H1 (cell line): ENCODE measurements at regions not wholly inside any gene's neighbourhood (a gene's known extent, or its start where the extent isn't known, plus 50 kb on each side); places are given as distances from the start of the nearest gene placed in this dataset.

Source experiments
- CTCF ChIA-PET: fragments of 300-600 bp; sonication (Branson Sonifier 250); formaldehyde crosslinking; loops from one replicate; lab custom pipeline; 2021; ENCODE audit not compliant: partially characterized antibody; lab: Charles Lee
- POLR2A ChIA-PET: fragments of 300-600 bp; sonication (Branson Sonifier 250); formaldehyde crosslinking; loops from one replicate; lab custom pipeline; 2021; ENCODE audit warnings: inconsistent platforms; ENCODE audit not compliant: partially characterized antibody; lab: Charles Lee
- DNase-seq, 2 experiments: peaks; one replicate each; pipeline versions ENCODE4 v3.0.0 to v3.0.0-alpha.2; 2010 to 2022; ENCODE audit warnings: low spot score in 2 of 2, low read depth in 1 of 2, mixed read lengths in 1 of 2
- FAIRE-seq: peaks from 2 replicates; lab custom pipeline; 2011; peaks lifted over from hg19 to GRCh38; lab: Jason Lieb, UNC
- H2AFZ ChIP-seq: 2 replicates; pipeline ENCODE4 v1.8.1; 2012; ENCODE audit warnings: low read length, inconsistent platforms
- H2AK5ac ChIP-seq: 2 replicates; pipeline ENCODE4 v1.6.1; 2013; ENCODE audit warnings: low read depth, low read length
- H2BK120ac ChIP-seq: replicated peaks from 2 replicates; pipeline ENCODE3; 2013; ENCODE audit warnings: low read depth, low read length, inconsistent platforms
- H2BK12ac ChIP-seq: 2 replicates; pipeline ENCODE4 v1.6.1; 2013; ENCODE audit warnings: low read depth, low read length
- H2BK15ac ChIP-seq: 2 replicates; pipeline ENCODE4 v1.6.1; 2013; ENCODE audit warnings: low read length
- H2BK20ac ChIP-seq: 2 replicates; pipeline ENCODE4 v1.6.1; 2013; ENCODE audit warnings: low read length
- H2BK5ac ChIP-seq: 2 replicates; pipeline ENCODE4 v1.6.1; 2013; ENCODE audit warnings: low read depth, low read length
- H3K14ac ChIP-seq: 2 replicates; pipeline ENCODE4 v1.6.1; 2013; ENCODE audit warnings: inconsistent platforms; ENCODE audit not compliant: insufficient read length
- H3K18ac ChIP-seq: 2 replicates; pipeline ENCODE4 v1.6.1; 2013; ENCODE audit warnings: low read length; ENCODE audit errors: extremely low read depth
- H3K23ac ChIP-seq: 2 replicates; pipeline ENCODE4 v1.6.1; 2013; ENCODE audit warnings: inconsistent platforms; ENCODE audit not compliant: insufficient read length
- H3K23me2 ChIP-seq: 2 replicates; pipeline ENCODE4 v1.6.1; 2013; ENCODE audit warnings: low read depth, low read length
- H3K27ac ChIP-seq: 2 replicates; pipeline ENCODE4 v1.6.1; 2011; ENCODE audit warnings: low read depth, low read length, inconsistent platforms
- H3K27me3 ChIP-seq, 4 experiments: replicated peaks in 1 of 4; 1 replicate in 1 of 4; 2 replicates in 3 of 4; pipeline versions ENCODE4 v1.6.1 to v1.8.1; 2011 to 2013; ENCODE audit warnings: low read length in 3 of 4, mild to moderate bottlenecking in 3 of 4, inconsistent platforms in 2 of 4, mixed read lengths in 2 of 4, moderate library complexity in 1 of 4; ENCODE audit not compliant: control insufficient read depth in 3 of 4, insufficient read depth in 3 of 4; ENCODE audit errors: extremely low read depth in 1 of 4
- H3K36me3 ChIP-seq, 4 experiments: 2 replicates each; pipeline versions ENCODE4 v1.6.1 to v1.8.1; 2011 to 2013; ENCODE audit warnings: mild to moderate bottlenecking in 4 of 4, low read length in 3 of 4, moderate library complexity in 2 of 4, control low read depth in 1 of 4, inconsistent platforms in 1 of 4; ENCODE audit not compliant: insufficient read depth in 4 of 4, control insufficient read depth in 2 of 4
- H3K4ac ChIP-seq: replicated peaks from 2 replicates; pipeline ENCODE3; 2013; ENCODE audit warnings: low read length, low read depth, mixed read lengths, inconsistent platforms; ENCODE audit not compliant: insufficient read length
- H3K4me1 ChIP-seq, 4 experiments: replicated peaks in 1 of 4; 1 replicate in 1 of 4; 2 replicates in 3 of 4; pipeline versions ENCODE4 v1.6.1 to v1.8.1; 2011 to 2013; ENCODE audit warnings: low read length in 3 of 4, inconsistent platforms in 2 of 4, mixed read lengths in 1 of 4; ENCODE audit not compliant: insufficient read depth in 4 of 4, control insufficient read depth in 3 of 4
- H3K4me2 ChIP-seq, 2 experiments: 2 replicates each; pipeline versions ENCODE4 v1.6.1 to v1.8.1; 2011 to 2013; ENCODE audit warnings: low read depth in 2 of 2, low read length in 2 of 2, control low read depth in 1 of 2, inconsistent platforms in 1 of 2, mild to moderate bottlenecking in 1 of 2; ENCODE audit not compliant: insufficient read depth in 1 of 2
- H3K4me3 ChIP-seq, 4 experiments: fragments of 200-600, 300-600 bp in 1 of 4; sonication (generic), shearing (Covaris generic), sonication (Bioruptor Twin) in 1 of 4; 2 replicates each; pipeline versions ENCODE4 v1.5.1 to v1.8.1; 2011 to 2016; ENCODE audit warnings: low read length in 4 of 4, low read depth in 3 of 4, control low read depth in 2 of 4, inconsistent platforms in 2 of 4, mild to moderate bottlenecking in 2 of 4, mixed read lengths in 1 of 4, moderate library complexity in 1 of 4; ENCODE audit not compliant: insufficient read depth in 2 of 4; ENCODE audit errors: extremely low read depth in 1 of 4
- H3K56ac ChIP-seq: replicated peaks from 2 replicates; pipeline ENCODE3; 2013; ENCODE audit warnings: low read depth, mild to moderate bottlenecking, mixed read lengths, low read length, inconsistent platforms; ENCODE audit not compliant: insufficient read length
- H3K79me1 ChIP-seq: 2 replicates; pipeline ENCODE4 v1.6.1; 2013; ENCODE audit warnings: low read depth, low read length, control low read depth
- H3K79me2 ChIP-seq, 2 experiments: 2 replicates each; pipeline versions ENCODE4 v1.6.1 to v1.8.1; 2012 to 2013; ENCODE audit warnings: low read length in 2 of 2, mild to moderate bottlenecking in 2 of 2, inconsistent platforms in 1 of 2; ENCODE audit not compliant: insufficient read depth in 2 of 2, control insufficient read depth in 1 of 2
- H3K9ac ChIP-seq, 4 experiments: replicated peaks in 1 of 4; 1 replicate in 1 of 4; 2 replicates in 3 of 4; pipeline versions ENCODE4 v1.6.1 to v1.8.1; 2011 to 2013; ENCODE audit warnings: low read depth in 3 of 4, low read length in 3 of 4, control low read depth in 2 of 4, mild to moderate bottlenecking in 2 of 4, moderate library complexity in 2 of 4, inconsistent platforms in 1 of 4; ENCODE audit errors: extremely low read depth in 1 of 4
- H3K9me3 ChIP-seq, 2 experiments: 2 replicates each; pipeline versions ENCODE4 v1.6.1 to v1.8.1; 2012 to 2013; ENCODE audit warnings: mild to moderate bottlenecking in 2 of 2, moderate library complexity in 2 of 2, control low read depth in 1 of 2, inconsistent platforms in 1 of 2, low read depth in 1 of 2, low read length in 1 of 2, mixed read lengths in 1 of 2; ENCODE audit not compliant: insufficient read depth in 2 of 2
- H4K20me1 ChIP-seq, 2 experiments: replicated peaks in 1 of 2; 2 replicates each; pipeline versions ENCODE3 to v1.8.1; 2011 to 2013; ENCODE audit warnings: inconsistent platforms in 2 of 2, low read length in 2 of 2, mild to moderate bottlenecking in 1 of 2; ENCODE audit not compliant: insufficient read depth in 2 of 2, control insufficient read depth in 1 of 2
- H4K5ac ChIP-seq: 2 replicates; pipeline ENCODE4 v1.6.1; 2013; ENCODE audit warnings: low read length, low read depth, mixed read lengths, inconsistent platforms; ENCODE audit not compliant: insufficient read length
- H4K8ac ChIP-seq: 2 replicates; pipeline ENCODE4 v1.8.0; 2013; ENCODE audit warnings: mild to moderate bottlenecking, moderate library complexity, low read length, inconsistent platforms; ENCODE audit not compliant: insufficient read depth; ENCODE audit errors: extremely low read depth
- H4K91ac ChIP-seq: replicated peaks from 2 replicates; pipeline ENCODE3; 2013; ENCODE audit warnings: low read length, mixed read lengths, inconsistent platforms; ENCODE audit not compliant: insufficient read length
- CBX5 ChIP-seq: fragments of 300-800, 300-1000 bp; sonication (generic); IDR thresholded peaks from 2 replicates; pipeline ENCODE4 v1.7.1; 2016; ENCODE audit warnings: antibody characterized with exemption, low read length, low read depth
- CEBPB ChIP-seq: IDR thresholded peaks from 2 replicates; pipeline ENCODE4 v1.6.1; 2012; ENCODE audit warnings: low read depth, low read length
- CHD2 ChIP-seq: IDR thresholded peaks from 2 replicates; pipeline ENCODE4 v1.6.1; 2012; ENCODE audit warnings: low read length, improper control_type of control experiment
- EZH2 ChIP-seq: fragments of 200-600 bp; sonication (generic); IDR thresholded peaks from 2 replicates; pipeline ENCODE4 v1.7.1; 2012; ENCODE audit warnings: low read depth, mild to moderate bottlenecking, moderate library complexity, low read length, inconsistent platforms; ENCODE audit not compliant: severe bottlenecking
- NANOG ChIP-seq: IDR thresholded peaks from 2 replicates; pipeline ENCODE4 v1.6.1; 2011; ENCODE audit warnings: low read length, low read depth, mild to moderate bottlenecking, inconsistent platforms; ENCODE audit not compliant: insufficient read depth, poor library complexity, severe bottlenecking
- POLR2A ChIP-seq, 2 experiments: IDR thresholded peaks; 1 replicate in 1 of 2; 2 replicates in 1 of 2; pipeline ENCODE4 v1.6.1; 2011; ENCODE audit warnings: low read depth in 2 of 2, low read length in 2 of 2, mild to moderate bottlenecking in 2 of 2; ENCODE audit errors: control extremely low read depth in 1 of 2
- POLR2AphosphoS5 ChIP-seq: IDR thresholded peaks from 2 replicates; pipeline ENCODE4 v1.6.1; 2011; ENCODE audit warnings: low read depth, low read length
- RAD21 ChIP-seq, 2 experiments: IDR thresholded peaks in 1 of 2; conservative IDR thresholded peaks in 1 of 2; 2 replicates each; pipeline ENCODE4 v1.6.1; 2011; ENCODE audit warnings: low read depth in 2 of 2, low read length in 2 of 2, improper control_type of control experiment in 1 of 2, inconsistent platforms in 1 of 2, mild to moderate bottlenecking in 1 of 2, moderate library complexity in 1 of 2
- RFX5 ChIP-seq: IDR thresholded peaks from 2 replicates; pipeline ENCODE4 v1.6.1; 2011; ENCODE audit warnings: low read depth, low read length, improper control_type of control experiment, borderline replicate concordance
- SIN3A ChIP-seq, 2 experiments: IDR thresholded peaks in 1 of 2; conservative IDR thresholded peaks in 1 of 2; 2 replicates each; pipeline ENCODE4 v1.6.1; 2011 to 2012; ENCODE audit warnings: low read length in 2 of 2, improper control_type of control experiment in 1 of 2, low read depth in 1 of 2, mild to moderate bottlenecking in 1 of 2
- SP2 ChIP-seq: IDR thresholded peaks from 2 replicates; pipeline ENCODE4 v1.6.1; 2012; ENCODE audit warnings: mild to moderate bottlenecking, low read length, inconsistent platforms
- SP4 ChIP-seq: IDR thresholded peaks from 2 replicates; pipeline ENCODE4 v1.6.1; 2012; ENCODE audit warnings: low read length, inconsistent platforms
- TEAD4 ChIP-seq: IDR thresholded peaks from 2 replicates; pipeline ENCODE4 v1.6.1; 2012; ENCODE audit warnings: low read depth, low read length, inconsistent platforms, mixed read lengths
- ZNF274 ChIP-seq: IDR thresholded peaks from 2 replicates; pipeline ENCODE4 v1.7.0; 2012; ENCODE audit warnings: low read length, borderline replicate concordance; ENCODE audit errors: extremely low read depth

DNA sequence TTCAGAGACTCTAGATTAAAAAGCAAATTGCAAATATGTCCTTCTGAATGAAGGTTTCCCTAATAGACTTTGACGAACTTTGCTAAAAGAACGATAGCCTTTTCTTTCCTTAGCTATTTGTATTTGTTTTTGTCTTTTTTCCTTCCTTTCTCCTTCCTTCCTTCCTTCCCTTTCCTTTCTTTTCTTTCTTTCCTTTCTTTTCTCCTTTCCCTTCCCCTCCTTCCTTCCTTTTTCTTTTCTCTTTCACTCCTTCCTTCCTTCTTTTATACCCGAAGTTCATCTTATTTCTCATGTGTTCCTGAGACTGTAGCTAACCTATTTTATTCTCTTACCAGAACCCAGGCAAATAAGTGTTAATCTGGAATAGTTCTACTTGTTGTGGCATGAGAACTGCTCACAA lies 381.2 kb upstream of the RUNX1 start (continued):
- TF ChIP-seq TEAD4 (no peak), POLR2A (IDR thresholded peaks at IDR 0.05; ENCODE audit: control extremely low read depth in 1 of 2, low read depth in 2 of 2, low read length in 2 of 2) (no peak)
- TF ChIP-seq, all 59 proteins: peak for 0

GRCh38 chr21:35428937-35429336 lies 379.8 kb upstream of the RUNX1 start:
- no peak overlapping the region for H3K23ac ChIP-seq
- no peak overlapping the region for H3K4ac ChIP-seq
- H4K20me1 ChIP-seq: no peaks in the 10 kb centered on the region
- H3K79me1 ChIP-seq: no peaks in the 10 kb centered on the region
- no peak overlapping the region for H3K27ac ChIP-seq
- ChIA-PET CTCF (no interaction called here), POLR2A (no interaction called here)
- H4K91ac ChIP-seq: no peak overlapping the region
- no peak overlapping the region for H2BK120ac ChIP-seq
- H3K4me3 ChIP-seq: no peak overlapping the region
- no peaks in the 10 kb centered on the region for H3K27me3 ChIP-seq
- no peak overlapping the region for H2AFZ ChIP-seq
- H3K9ac ChIP-seq: no peak overlapping the region
- peaks cover 11 to 14% of the 10 kb centered on the region in 2 experiments for H3K9me3 ChIP-seq
- H3K56ac ChIP-seq: no peak overlapping the region
- H4K8ac ChIP-seq: no peak overlapping the region
- H2AK5ac ChIP-seq: no peak overlapping the region
- DNase-seq: no peak
- no peak for TF ChIP-seq EZH2
- no peak for TF ChIP-seq CHD2
- no peak for TF ChIP-seq CEBPB
- TF ChIP-seq ZNF274: no peak
- TF ChIP-seq POLR2AphosphoS5: no peak
- no peak for TF ChIP-seq SIN3A (conservative IDR thresholded peaks at IDR 0.05 in 1 of 2, IDR thresholded peaks at IDR 0.05 in 1 of 2; ENCODE audit: low read depth in 1 of 2, low read length in 2 of 2)
- no peak for TF ChIP-seq RAD21 (IDR thresholded peaks at IDR 0.05 in 1 of 2, conservative IDR thresholded peaks at IDR 0.05 in 1 of 2; ENCODE audit: low read depth in 2 of 2, low read length in 2 of 2)
- TF ChIP-seq RFX5: no peak
- TF ChIP-seq NANOG: no peak
- TF ChIP-seq SP2: no peak
- no peak for TF ChIP-seq CBX5
- no peak for TF ChIP-seq SP4
- no peak overlapping the region for H2BK15ac ChIP-seq
- H3K14ac ChIP-seq: no peak overlapping the region
- no peaks in the 10 kb centered on the region for H3K79me2 ChIP-seq
- no peak overlapping the region for H2BK12ac ChIP-seq
- H3K4me2 ChIP-seq: no peak overlapping the region
- H3K36me3 ChIP-seq: peaks cover 0 to 7% (median 0%) of the 10 kb centered on the region in 4 experiments; a peak in 1 of 8 replicates
- no peaks in the 10 kb centered on the region for H3K23me2 ChIP-seq
- FAIRE-seq: no peak
- no peak overlapping the region for H2BK5ac ChIP-seq
- no peak overlapping the region for H2BK20ac ChIP-seq
- no peak overlapping the region for H3K18ac ChIP-seq
- H3K4me1 ChIP-seq: peaks cover 0 to 4% (median 3%) of the 10 kb centered on the region in 4 experiments; a peak in 3 of 7 replicates
- no peak overlapping the region for H4K5ac ChIP-seq
